OCI-LY7 (cell line): ENCODE measurements at regions not wholly inside any gene's neighbourhood (a gene's known extent, or its start where the extent isn't known, plus 50 kb on each side); places are given as distances from the start of the nearest gene placed in this dataset.

Source experiments
- BruUV-seq: library from RNA; stranded (reverse); fragments of 400-500 nt; replicated peaks from 2 replicates; lab custom pipeline; 2021; lab: Mats Ljungman, UMichigan
- CTCF ChIA-PET: fragments of 300-600 bp; sonication (Branson Sonifier 250); formaldehyde crosslinking; loops from one replicate; lab custom pipeline; 2022; ENCODE audit warnings: antibody characterized with exemption; ENCODE audit not compliant: unreplicated experiment; lab: Charles Lee
- POLR2A ChIA-PET: fragments of 300-600 bp; sonication (Branson Sonifier 250); formaldehyde crosslinking; loops from one replicate; lab custom pipeline; 2022; ENCODE audit warnings: antibody characterized with exemption; lab: Charles Lee
- DNase-seq: peaks from one replicate; pipeline ENCODE4 v3.0.0-alpha.2; 2015; ENCODE audit warnings: low spot score
- H2AFZ ChIP-seq: fragments of 200-600 bp; sonication (generic), shearing (Covaris generic); 2 replicates; pipeline ENCODE4 v1.6.1; 2014; ENCODE audit warnings: mild to moderate bottlenecking, antibody characterized with exemption, low read length, moderate library complexity
- H3K27ac ChIP-seq: fragments of 200-600 bp; sonication (generic); 2 replicates; pipeline ENCODE4 v1.5.1; 2014; ENCODE audit warnings: mixed run types, low read depth, mild to moderate bottlenecking, moderate library complexity, low read length, inconsistent platforms; ENCODE audit not compliant: poor library complexity, severe bottlenecking
- H3K36me3 ChIP-seq: fragments of 200-600 bp; sonication (generic); 2 replicates; pipeline ENCODE4 v1.6.1; 2014; ENCODE audit warnings: mild to moderate bottlenecking, antibody characterized with exemption, low read length, moderate library complexity, mixed read lengths; ENCODE audit not compliant: insufficient read depth
- H3K4me1 ChIP-seq: fragments of 200-600 bp; sonication (generic); 2 replicates; pipeline ENCODE4 v1.5.1; 2014; ENCODE audit warnings: mild to moderate bottlenecking, low read length; ENCODE audit not compliant: insufficient read depth, poor library complexity, severe bottlenecking
- H3K4me2 ChIP-seq: fragments of 200-600 bp; sonication (generic); 2 replicates; pipeline ENCODE4 v1.6.1; 2014; ENCODE audit warnings: mild to moderate bottlenecking, low read length
- H3K4me3 ChIP-seq: fragments of 200-600 bp; sonication (generic); 2 replicates; pipeline ENCODE4 v1.5.1; 2014; ENCODE audit warnings: mild to moderate bottlenecking, low read depth, low read length; ENCODE audit not compliant: poor library complexity, severe bottlenecking
- H3K79me2 ChIP-seq: fragments of 200-600 bp; sonication (generic); 2 replicates; pipeline ENCODE4 v1.6.1; 2016; ENCODE audit warnings: low read depth, mild to moderate bottlenecking, low read length, moderate library complexity, mixed read lengths; ENCODE audit not compliant: insufficient read depth
- H3K9me2 ChIP-seq: fragments of 200-600 bp; sonication (generic); 2 replicates; pipeline ENCODE4 v1.6.1; 2016; ENCODE audit warnings: mild to moderate bottlenecking, low read length, mixed read lengths; ENCODE audit not compliant: insufficient read depth
- H3K9me3 ChIP-seq: fragments of 200-600 bp; sonication (generic); 2 replicates; pipeline ENCODE4 v1.6.1; 2014; ENCODE audit warnings: mild to moderate bottlenecking, mixed run types, low read length, mixed read lengths
- H4K20me1 ChIP-seq: fragments of 200-600 bp; sonication (generic); 2 replicates; pipeline ENCODE4 v1.6.1; 2014; ENCODE audit warnings: mild to moderate bottlenecking, antibody characterized with exemption, low read length, moderate library complexity, mixed read lengths; ENCODE audit not compliant: insufficient read depth
- CTCF ChIP-seq: fragments of 200-600 bp; sonication (generic); conservative IDR thresholded peaks from 2 replicates; pipeline ENCODE4 v1.5.1; 2014; ENCODE audit warnings: mild to moderate bottlenecking, antibody characterized with exemption, low read length, moderate library complexity, mixed read lengths
- EZH2phosphoT487 ChIP-seq: fragments of 200-600 bp; sonication (generic); IDR thresholded peaks from 2 replicates; pipeline ENCODE4 v1.6.1; 2018; ENCODE audit warnings: low read depth, borderline replicate concordance, mild to moderate bottlenecking, mixed run types, antibody characterized with exemption, low read length, moderate library complexity, mixed read lengths
- intact Hi-C: fragments of 100-400 bp; cut with micrococcal nuclease; formaldehyde crosslinking; loops from one replicate; pipeline ENCODE4 v1.10.0; 2022; ENCODE audit not compliant: unreplicated experiment

- DNase-seq = no peak
- CTCF ChIA-PET = no interaction called here
These were observed 439.6 kb upstream of the NMUR2 start for GRCh38 chr5:152844713-152845112.

GRCh38 chr5:152853361-152853760 is 448.3 kb upstream of the NMUR2 start:
- H3K79me2 ChIP-seq = no peaks in the 10 kb centered on the region
- H2AFZ ChIP-seq = no peak overlapping the region
- DNase-seq = no peak
- no peaks in the 10 kb centered on the region for H3K36me3 ChIP-seq
- H3K4me1 ChIP-seq = no peaks in the 10 kb centered on the region
- no peak overlapping the region for H3K4me3 ChIP-seq
- CTCF ChIA-PET = no interaction called here
- no peaks in the 10 kb centered on the region for H3K9me2 ChIP-seq
- TF ChIP-seq EZH2phosphoT487 (no peak), CTCF (no peak)
- H3K9me3 ChIP-seq = no peaks in the 10 kb centered on the region
- no peak overlapping the region for H3K4me2 ChIP-seq
- no peaks in the 10 kb centered on the region for H4K20me1 ChIP-seq
- no TSS peak for BruUV-seq
- POLR2A ChIA-PET = no interaction called here
- H3K27ac ChIP-seq = no peak overlapping the region
- intact Hi-C loops = no loop called here

More at GRCh38 chr5:152844713-152845112, 439.6 kb upstream of the NMUR2 start:
- H3K4me1 ChIP-seq = no peaks in the 10 kb centered on the region
- no peak overlapping the region for H3K4me3 ChIP-seq
- POLR2A ChIA-PET = interaction anchor here (1.1 to 1.7 kb wide), 2 partner anchors 11 to 18 kb away, joined by 4 to 8 read pairs; no protein-coding TSS in a partner anchor
- H3K9me3 ChIP-seq = no peaks in the 10 kb centered on the region
- no peak overlapping the region for H2AFZ ChIP-seq
- no peaks in the 10 kb centered on the region for H3K79me2 ChIP-seq
- no peak for TF ChIP-seq CTCF
- TF ChIP-seq EZH2phosphoT487 = no peak
- no TSS peak for BruUV-seq
- H4K20me1 ChIP-seq = no peaks in the 10 kb centered on the region
- H3K4me2 ChIP-seq = no peak overlapping the region
- intact Hi-C loops = no loop called here
- no peaks in the 10 kb centered on the region for H3K9me2 ChIP-seq
- no peaks in the 10 kb centered on the region for H3K36me3 ChIP-seq
- no peak overlapping the region for H3K27ac ChIP-seq

- Histone ChIP-seq H3K36me3 (no peaks in the 10 kb centered on the region), H4K20me1 (no peaks in the 10 kb centered on the region), H3K79me2 (no peaks in the 10 kb centered on the region), H3K9me3 (no peaks in the 10 kb centered on the region), H2AFZ (no peak overlapping the region), H3K4me3 (no peak overlapping the region), H3K9me2 (no peaks in the 10 kb centered on the region), H3K4me2 (no peak overlapping the region), H3K4me1 (no peaks in the 10 kb centered on the region), H3K27ac (no peak overlapping the region)
- DNase-seq = no peak
- POLR2A ChIA-PET = interaction anchor here (2.6 kb wide), 1 partner anchor 11 kb away, joined by 8 read pairs; no protein-coding TSS in a partner anchor
- intact Hi-C loops = no loop called here
- no peak for TF ChIP-seq CTCF
- no peak for TF ChIP-seq EZH2phosphoT487
- CTCF ChIA-PET = no interaction called here
- BruUV-seq = no TSS peak
These were observed 450.4 kb upstream of the NMUR2 start for GRCh38 chr5:152855441-152855840.
